B cell (primary cell): ENCODE measurements at regions not wholly inside any gene's neighbourhood (a gene's known extent, or its start where the extent isn't known, plus 50 kb on each side); places are given as distances from the start of the nearest gene placed in this dataset.

Experiments used
- EZH2 ChIP-seq: IDR thresholded peaks from 2 replicates; pipeline ENCODE4 v1.6.1; 2012; ENCODE audit warnings: borderline replicate concordance, low read depth, mild to moderate bottlenecking, moderate library complexity, low read length; ENCODE audit not compliant: insufficient read depth, poor library complexity, severe bottlenecking
- TF ChIP-seq, protein P1 (sequence below): fragments of 200-600 bp; IDR thresholded peaks from one replicate; pipeline ENCODE4 v1.8.0; 2022; ENCODE audit warnings: antibody characterized with exemption, mild to moderate bottlenecking

- TF ChIP-seq, protein P1, sequence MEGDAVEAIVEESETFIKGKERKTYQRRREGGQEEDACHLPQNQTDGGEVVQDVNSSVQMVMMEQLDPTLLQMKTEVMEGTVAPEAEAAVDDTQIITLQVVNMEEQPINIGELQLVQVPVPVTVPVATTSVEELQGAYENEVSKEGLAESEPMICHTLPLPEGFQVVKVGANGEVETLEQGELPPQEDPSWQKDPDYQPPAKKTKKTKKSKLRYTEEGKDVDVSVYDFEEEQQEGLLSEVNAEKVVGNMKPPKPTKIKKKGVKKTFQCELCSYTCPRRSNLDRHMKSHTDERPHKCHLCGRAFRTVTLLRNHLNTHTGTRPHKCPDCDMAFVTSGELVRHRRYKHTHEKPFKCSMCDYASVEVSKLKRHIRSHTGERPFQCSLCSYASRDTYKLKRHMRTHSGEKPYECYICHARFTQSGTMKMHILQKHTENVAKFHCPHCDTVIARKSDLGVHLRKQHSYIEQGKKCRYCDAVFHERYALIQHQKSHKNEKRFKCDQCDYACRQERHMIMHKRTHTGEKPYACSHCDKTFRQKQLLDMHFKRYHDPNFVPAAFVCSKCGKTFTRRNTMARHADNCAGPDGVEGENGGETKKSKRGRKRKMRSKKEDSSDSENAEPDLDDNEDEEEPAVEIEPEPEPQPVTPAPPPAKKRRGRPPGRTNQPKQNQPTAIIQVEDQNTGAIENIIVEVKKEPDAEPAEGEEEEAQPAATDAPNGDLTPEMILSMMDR, result no peak
- no peak for TF ChIP-seq EZH2
Observed at GRCh38 chr3:189502256-189502655, 128.9 kb upstream of the TP63 start.
